Astrocyte (in vitro differentiated cells and primary cell): ENCODE measurements at regions not wholly inside any gene's neighbourhood (a gene's known extent, or its start where the extent isn't known, plus 50 kb on each side); places are given as distances from the start of the nearest gene placed in this dataset.
A peak's percentile ranks its signal among the peaks of the same experiment; 100 is the strongest.

Source experiments
- DNase-seq: peaks from one replicate; pipeline ENCODE4 v3.0.0-alpha.2; 2010; ENCODE audit warnings: low read depth
- FAIRE-seq: peaks from 2 replicates; lab custom pipeline; 2011; peaks lifted over from hg19 to GRCh38; lab: Jason Lieb, UNC
- H2AFZ ChIP-seq: 2 replicates; pipeline ENCODE4 v1.6.0; 2012; ENCODE audit warnings: low read depth, low read length, inconsistent platforms
- H3K27ac ChIP-seq: 2 replicates; pipeline ENCODE4 v1.5.1; 2011; ENCODE audit warnings: low read depth, low read length, inconsistent platforms
- H3K27me3 ChIP-seq: 2 replicates; pipeline ENCODE4 v1.6.0; 2011; ENCODE audit warnings: low read length, inconsistent platforms; ENCODE audit not compliant: insufficient read depth
- H3K36me3 ChIP-seq: 2 replicates; pipeline ENCODE4 v1.5.1; 2011; ENCODE audit warnings: low read length, inconsistent platforms; ENCODE audit not compliant: insufficient read depth
- H3K4me1 ChIP-seq: 2 replicates; pipeline ENCODE4 v1.5.1; 2011; ENCODE audit warnings: low read length, inconsistent platforms; ENCODE audit not compliant: insufficient read depth
- H3K4me2 ChIP-seq: 2 replicates; pipeline ENCODE4 v1.6.0; 2012; ENCODE audit warnings: low read length, inconsistent platforms
- H3K4me3 ChIP-seq: 2 replicates; pipeline ENCODE4 v1.5.1; 2011; ENCODE audit warnings: low read depth, mild to moderate bottlenecking, low read length, inconsistent platforms; ENCODE audit not compliant: insufficient read depth
- H3K79me2 ChIP-seq: 2 replicates; pipeline ENCODE4 v1.6.0; 2012; ENCODE audit warnings: mild to moderate bottlenecking, low read length, inconsistent platforms; ENCODE audit not compliant: insufficient read depth
- H3K9ac ChIP-seq: 2 replicates; pipeline ENCODE4 v1.6.0; 2012; ENCODE audit warnings: mild to moderate bottlenecking, low read length, inconsistent platforms
- H3K9me3 ChIP-seq: 2 replicates; pipeline ENCODE4 v1.5.1; 2012; ENCODE audit warnings: low read depth, mild to moderate bottlenecking, low read length, inconsistent platforms; ENCODE audit not compliant: insufficient read depth
- H4K20me1 ChIP-seq: 2 replicates; pipeline ENCODE4 v1.6.0; 2012; ENCODE audit warnings: low read length, inconsistent platforms; ENCODE audit not compliant: insufficient read depth
- H3K27ac Mint-ChIP-seq: one replicate; pipeline ENCODE4 v1.8.0; 2021; ENCODE audit warnings: mild to moderate bottlenecking, mixed read lengths; ENCODE audit not compliant: unreplicated experiment
- H3K27me3 Mint-ChIP-seq: one replicate; pipeline ENCODE4 v1.8.0; 2021; ENCODE audit warnings: low read depth, mixed read lengths; ENCODE audit not compliant: unreplicated experiment
- H3K36me3 Mint-ChIP-seq: one replicate; pipeline ENCODE4 v1.8.0; 2021; ENCODE audit warnings: low read depth, mixed read lengths; ENCODE audit not compliant: unreplicated experiment
- H3K4me1 Mint-ChIP-seq: one replicate; pipeline ENCODE4 v1.8.0; 2021; ENCODE audit warnings: low read depth, mixed read lengths; ENCODE audit not compliant: unreplicated experiment
- H3K4me3 Mint-ChIP-seq: one replicate; pipeline ENCODE4 v1.8.0; 2021; ENCODE audit warnings: mild to moderate bottlenecking, moderate library complexity, mixed read lengths; ENCODE audit not compliant: unreplicated experiment
- H3K9me3 Mint-ChIP-seq: one replicate; pipeline ENCODE4 v1.8.0; 2021; ENCODE audit warnings: mild to moderate bottlenecking, mixed read lengths; ENCODE audit not compliant: unreplicated experiment
- EZH2 ChIP-seq: IDR thresholded peaks from 2 replicates; pipeline ENCODE4 v1.6.1; 2012; ENCODE audit warnings: mild to moderate bottlenecking, low read length, inconsistent platforms; ENCODE audit not compliant: insufficient read depth
- TF ChIP-seq, protein P1 (sequence below): IDR thresholded peaks from 2 replicates; pipeline ENCODE4 v1.5.1; 2011; ENCODE audit warnings: low read depth, mild to moderate bottlenecking, inconsistent platforms, low read length, moderate library complexity; ENCODE audit not compliant: insufficient read depth

DNA sequence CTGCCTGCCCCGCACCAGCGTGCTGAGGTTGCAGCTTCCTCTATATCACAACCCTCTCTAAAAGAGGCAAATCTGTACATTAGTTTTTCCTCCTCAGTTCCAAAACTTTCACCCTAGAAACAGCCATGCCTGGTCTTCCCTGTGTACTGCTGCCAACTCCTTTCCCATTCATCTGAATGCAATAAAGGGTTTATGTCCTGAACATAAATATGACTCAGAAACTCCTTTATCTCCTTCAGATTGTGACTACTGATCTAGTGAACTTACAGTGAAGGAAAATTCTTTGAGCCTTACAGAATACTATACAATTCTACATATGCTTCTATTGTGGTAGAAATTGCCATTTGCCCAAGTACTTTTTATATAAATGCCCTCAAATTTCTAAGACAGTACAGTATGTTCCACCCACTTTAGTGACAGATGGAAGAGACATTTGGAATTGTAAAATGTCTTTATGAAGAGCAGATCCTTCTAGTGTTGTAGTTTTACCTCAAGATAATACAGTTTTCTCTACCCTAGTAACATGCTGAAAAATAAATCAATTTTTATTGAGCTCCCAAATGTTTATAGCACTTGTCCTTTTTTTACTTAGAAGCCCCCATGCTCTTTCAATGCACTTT lies 345.1 kb upstream of the SNX7 start:
- FAIRE-seq: peak; percentile 74
- H3K4me3 ChIP-seq: no peak overlapping the region
- H3K27me3 ChIP-seq: no peaks in the 10 kb centered on the region
- H3K9ac ChIP-seq: peak overlapping the region; percentile 11
- H3K4me1 ChIP-seq: peaks cover 14% of the 10 kb centered on the region
- no peak overlapping the region for H2AFZ ChIP-seq
- Mint-ChIP-seq H3K4me3 (no peak overlapping the region), H3K27me3 (no peaks in the 10 kb centered on the region), H3K27ac (peak overlapping the region; percentile 6), H3K36me3 (no peaks in the 10 kb centered on the region), H3K9me3 (no peaks in the 10 kb centered on the region), H3K4me1 (peaks cover 13% of the 10 kb centered on the region)
- peak overlapping the region; percentile 50 for H3K27ac ChIP-seq
- H3K9me3 ChIP-seq: no peaks in the 10 kb centered on the region
- DNase-seq: peak; percentile 72
- H3K36me3 ChIP-seq: no peaks in the 10 kb centered on the region
- TF ChIP-seq, protein P1, sequence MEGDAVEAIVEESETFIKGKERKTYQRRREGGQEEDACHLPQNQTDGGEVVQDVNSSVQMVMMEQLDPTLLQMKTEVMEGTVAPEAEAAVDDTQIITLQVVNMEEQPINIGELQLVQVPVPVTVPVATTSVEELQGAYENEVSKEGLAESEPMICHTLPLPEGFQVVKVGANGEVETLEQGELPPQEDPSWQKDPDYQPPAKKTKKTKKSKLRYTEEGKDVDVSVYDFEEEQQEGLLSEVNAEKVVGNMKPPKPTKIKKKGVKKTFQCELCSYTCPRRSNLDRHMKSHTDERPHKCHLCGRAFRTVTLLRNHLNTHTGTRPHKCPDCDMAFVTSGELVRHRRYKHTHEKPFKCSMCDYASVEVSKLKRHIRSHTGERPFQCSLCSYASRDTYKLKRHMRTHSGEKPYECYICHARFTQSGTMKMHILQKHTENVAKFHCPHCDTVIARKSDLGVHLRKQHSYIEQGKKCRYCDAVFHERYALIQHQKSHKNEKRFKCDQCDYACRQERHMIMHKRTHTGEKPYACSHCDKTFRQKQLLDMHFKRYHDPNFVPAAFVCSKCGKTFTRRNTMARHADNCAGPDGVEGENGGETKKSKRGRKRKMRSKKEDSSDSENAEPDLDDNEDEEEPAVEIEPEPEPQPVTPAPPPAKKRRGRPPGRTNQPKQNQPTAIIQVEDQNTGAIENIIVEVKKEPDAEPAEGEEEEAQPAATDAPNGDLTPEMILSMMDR: no peak
- no peak for TF ChIP-seq EZH2
- peak overlapping the region; percentile 62 for H3K4me2 ChIP-seq
- H4K20me1 ChIP-seq: no peaks in the 10 kb centered on the region
- H3K79me2 ChIP-seq: no peaks in the 10 kb centered on the region

- Histone ChIP-seq H3K9me3 (no peaks in the 10 kb centered on the region), H4K20me1 (no peaks in the 10 kb centered on the region), H3K27ac (no peak overlapping the region), H3K27me3 (no peaks in the 10 kb centered on the region), H3K9ac (no peak overlapping the region), H3K79me2 (no peaks in the 10 kb centered on the region), H3K4me1 (peaks cover 14% of the 10 kb centered on the region), H3K36me3 (no peaks in the 10 kb centered on the region), H3K4me2 (no peak overlapping the region), H3K4me3 (no peak overlapping the region), H2AFZ (no peak overlapping the region)
- Mint-ChIP-seq H3K36me3 (no peaks in the 10 kb centered on the region), H3K27me3 (no peaks in the 10 kb centered on the region), H3K27ac (no peak overlapping the region), H3K4me1 (peaks cover 13% of the 10 kb centered on the region), H3K9me3 (no peaks in the 10 kb centered on the region), H3K4me3 (no peak overlapping the region)
- DNase-seq (peak; percentile 84), FAIRE-seq (no peak)
- TF ChIP-seq EZH2: no peak
- TF ChIP-seq, protein P1: no peak
Observed at GRCh38 chr1:98315309-98315708, 346.2 kb upstream of the SNX7 start.

DNA sequence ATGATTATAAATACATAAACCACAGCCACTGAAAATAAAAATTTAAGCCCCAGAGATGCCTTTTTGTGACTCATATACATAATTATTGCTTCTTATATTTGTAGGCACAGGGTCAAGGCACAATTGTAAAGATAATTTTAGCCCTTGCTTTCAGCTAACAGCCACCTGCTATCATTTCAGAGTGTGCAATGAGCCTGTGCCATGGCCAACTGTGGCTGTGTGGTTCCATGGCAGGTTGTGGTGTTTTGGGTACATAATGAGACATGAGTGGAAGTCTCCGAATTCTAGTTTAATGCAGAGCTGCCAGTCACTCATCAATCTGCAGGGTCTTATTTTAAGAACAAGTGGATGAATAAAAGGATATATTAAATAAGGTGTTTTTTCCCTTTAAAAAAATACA lies 346.9 kb upstream of the SNX7 start:
- Histone ChIP-seq H3K4me1 (peaks cover 14% of the 10 kb centered on the region), H3K4me2 (no peak overlapping the region), H3K9ac (no peak overlapping the region), H2AFZ (no peak overlapping the region), H3K27ac (no peak overlapping the region), H3K9me3 (no peaks in the 10 kb centered on the region), H3K79me2 (no peaks in the 10 kb centered on the region), H3K4me3 (no peak overlapping the region), H3K36me3 (no peaks in the 10 kb centered on the region), H4K20me1 (no peaks in the 10 kb centered on the region), H3K27me3 (no peaks in the 10 kb centered on the region)
- TF ChIP-seq EZH2: no peak
- TF ChIP-seq, protein P1: no peak
- FAIRE-seq (no peak), DNase-seq (no peak)
- Mint-ChIP-seq H3K27ac (no peak overlapping the region), H3K9me3 (no peaks in the 10 kb centered on the region), H3K27me3 (no peaks in the 10 kb centered on the region), H3K36me3 (no peaks in the 10 kb centered on the region), H3K4me3 (no peak overlapping the region), H3K4me1 (peaks cover 13% of the 10 kb centered on the region)
